Mesenchymal stem cell (in vitro differentiated cells and primary cell): ENCODE measurements at regions not wholly inside any gene's neighbourhood (a gene's known extent, or its start where the extent isn't known, plus 50 kb on each side); places are given as distances from the start of the nearest gene placed in this dataset.

Experiments
- DNase-seq: peaks from one replicate; pipeline ENCODE4 v3.0.0-alpha.2; 2013
- H2AFZ ChIP-seq: one replicate; pipeline ENCODE4 v1.6.1; 2013; ENCODE audit warnings: low read depth, mild to moderate bottlenecking, control low read depth, inconsistent platforms, low read length, moderate library complexity
- H2AK5ac ChIP-seq: 2 replicates; pipeline ENCODE4 v1.6.1; 2013; ENCODE audit warnings: low read length, moderate library complexity, mild to moderate bottlenecking, inconsistent platforms; ENCODE audit not compliant: severe bottlenecking
- H2BK120ac ChIP-seq: one replicate; pipeline ENCODE4 v1.6.1; 2013; ENCODE audit warnings: low read depth, mild to moderate bottlenecking, inconsistent platforms, low read length, moderate library complexity
- H2BK12ac ChIP-seq, 2 experiments: one replicate each; pipeline ENCODE4 v1.6.1; 2013; ENCODE audit warnings: inconsistent platforms in 2 of 2, low read length in 2 of 2, mild to moderate bottlenecking in 2 of 2, moderate library complexity in 2 of 2, control low read depth in 1 of 2
- H2BK15ac ChIP-seq: one replicate; pipeline ENCODE4 v1.6.1; 2013; ENCODE audit warnings: mild to moderate bottlenecking, low read depth, inconsistent platforms; ENCODE audit not compliant: poor library complexity, severe bottlenecking
- H2BK5ac ChIP-seq: 2 replicates; pipeline ENCODE4 v1.6.1; 2013; ENCODE audit warnings: low read depth, mild to moderate bottlenecking, low read length, control low read depth, inconsistent platforms; ENCODE audit not compliant: poor library complexity, severe bottlenecking
- H3K14ac ChIP-seq, 2 experiments: one replicate each; pipeline ENCODE4 v1.6.1; 2013; ENCODE audit warnings: inconsistent platforms in 2 of 2, low read length in 2 of 2, control low read depth in 1 of 2, mild to moderate bottlenecking in 1 of 2, moderate library complexity in 1 of 2
- H3K18ac ChIP-seq, 2 experiments: one replicate each; pipeline ENCODE4 v1.6.1; 2013; ENCODE audit warnings: inconsistent platforms in 2 of 2, low read length in 2 of 2, control low read depth in 1 of 2, low read depth in 1 of 2, mild to moderate bottlenecking in 1 of 2
- H3K23ac ChIP-seq, 2 experiments: one replicate each; pipeline ENCODE4 v1.6.1; 2013; ENCODE audit warnings: inconsistent platforms in 2 of 2, low read length in 2 of 2, mild to moderate bottlenecking in 2 of 2, moderate library complexity in 2 of 2, control low read depth in 1 of 2
- H3K27ac ChIP-seq: 2 replicates; pipeline ENCODE4 v1.5.1; 2013; ENCODE audit warnings: mild to moderate bottlenecking, moderate library complexity, low read length, control low read depth, inconsistent platforms; ENCODE audit not compliant: poor library complexity, severe bottlenecking
- H3K27me3 ChIP-seq, 2 experiments: 2 replicates each; pipeline versions ENCODE4 v1.6.1 to v1.7.0; 2013; ENCODE audit warnings: low read length in 2 of 2, mild to moderate bottlenecking in 2 of 2, moderate library complexity in 2 of 2, control low read depth in 1 of 2, inconsistent platforms in 1 of 2; ENCODE audit not compliant: control insufficient read depth in 1 of 2, insufficient read depth in 1 of 2
- H3K36me3 ChIP-seq, 2 experiments: 2 replicates each; pipeline versions ENCODE4 v1.6.1 to v1.7.0; 2013; ENCODE audit warnings: low read length in 2 of 2, control low read depth in 1 of 2, inconsistent platforms in 1 of 2, low read depth in 1 of 2, mild to moderate bottlenecking in 1 of 2; ENCODE audit not compliant: insufficient read depth in 2 of 2, control insufficient read depth in 1 of 2
- H3K4ac ChIP-seq, 2 experiments: one replicate each; pipeline ENCODE4 v1.6.1; 2013; ENCODE audit warnings: inconsistent platforms in 2 of 2, low read length in 2 of 2, mild to moderate bottlenecking in 2 of 2, moderate library complexity in 2 of 2, control low read depth in 1 of 2, low read depth in 1 of 2
- H3K4me1 ChIP-seq: 2 replicates; pipeline ENCODE4 v1.6.1; 2013; ENCODE audit warnings: low read depth, low read length, control low read depth; ENCODE audit not compliant: control insufficient read depth, insufficient read depth
- H3K4me2 ChIP-seq: 2 replicates; pipeline ENCODE4 v1.6.1; 2013; ENCODE audit warnings: low read length, mild to moderate bottlenecking, inconsistent platforms; ENCODE audit not compliant: poor library complexity, severe bottlenecking
- H3K4me3 ChIP-seq, 2 experiments: 2 replicates each; pipeline versions ENCODE4 v1.5.1 to v1.7.0; 2013; ENCODE audit warnings: low read length in 2 of 2, mild to moderate bottlenecking in 2 of 2, control low read depth in 1 of 2, low read depth in 1 of 2; ENCODE audit not compliant: insufficient read depth in 1 of 2
- H3K79me1 ChIP-seq: replicated peaks from 2 replicates; pipeline ENCODE4 v1.6.1; 2013; ENCODE audit warnings: mild to moderate bottlenecking, control low read depth, low read length, inconsistent platforms; ENCODE audit not compliant: poor library complexity, severe bottlenecking
- H3K9ac ChIP-seq: 2 replicates; pipeline ENCODE4 v1.7.0; 2013; ENCODE audit warnings: mild to moderate bottlenecking, low read length, moderate library complexity
- H3K9me3 ChIP-seq: 2 replicates; pipeline ENCODE4 v1.7.0; 2013; ENCODE audit warnings: mild to moderate bottlenecking, low read length; ENCODE audit not compliant: control insufficient read depth
- H4K8ac ChIP-seq: one replicate; pipeline ENCODE4 v1.6.1; 2013; ENCODE audit warnings: inconsistent platforms, mild to moderate bottlenecking, low read length, moderate library complexity
- H4K91ac ChIP-seq: one replicate; pipeline ENCODE4 v1.6.1; 2013; ENCODE audit warnings: mild to moderate bottlenecking, low read length, inconsistent platforms
- WGBS: methylation state at CpG from one replicate; pipeline ENCODE4 v1.1.7; 2013; ENCODE audit warnings: mixed read lengths; 5-methylcytosine and 5-hydroxymethylcytosine counted together

DNA sequence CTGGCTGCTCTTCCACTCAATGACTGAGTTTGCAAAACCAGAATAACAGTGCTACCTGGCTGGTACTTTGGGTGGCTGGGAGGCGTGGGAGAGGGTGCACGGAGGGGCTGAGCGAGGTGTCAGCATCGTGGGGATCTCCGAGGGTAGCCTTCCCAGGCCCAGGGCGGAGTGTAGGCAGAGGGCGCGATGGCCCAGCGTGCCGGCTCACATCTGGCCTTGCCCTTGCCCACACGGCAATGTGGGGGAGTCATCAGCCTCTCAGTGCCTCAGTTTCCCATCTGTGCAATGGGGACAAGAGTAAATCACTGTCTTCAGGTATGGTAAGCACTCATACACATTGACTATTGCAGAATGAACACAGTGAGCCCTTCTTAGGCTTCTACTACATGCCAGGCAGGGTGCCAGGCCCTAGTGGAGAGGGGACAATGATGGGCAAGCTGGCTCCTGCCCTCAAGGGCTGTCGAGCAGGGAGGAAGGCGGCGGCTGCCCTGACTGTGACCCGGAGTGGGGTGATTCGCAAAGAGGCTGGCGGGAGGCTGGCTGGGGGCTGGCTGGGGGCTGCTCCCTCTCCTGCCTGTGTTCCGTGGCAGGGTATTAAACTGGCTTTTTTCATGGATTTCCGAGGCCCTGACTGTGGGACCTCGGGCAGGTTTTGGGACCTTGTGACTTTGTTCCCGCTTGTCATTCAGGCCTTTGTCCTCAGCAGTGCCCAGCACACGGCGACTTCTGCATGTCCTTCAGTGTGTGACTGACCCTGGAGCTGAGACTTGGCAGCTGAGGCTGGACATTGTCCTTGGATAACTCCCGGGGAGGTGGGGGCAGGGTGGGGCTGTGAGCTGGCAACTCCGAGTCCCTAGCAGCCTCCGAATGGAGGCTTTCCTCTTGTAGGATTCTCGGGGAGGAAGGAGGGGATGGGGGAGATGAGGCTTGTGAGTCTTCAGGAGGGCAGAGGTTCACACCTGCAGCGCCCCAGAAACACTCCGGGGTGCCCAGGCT, 243.1 kb downstream of the SEC14L1 start:
- no peak overlapping the region for H2AK5ac ChIP-seq
- no peak overlapping the region for H3K4me2 ChIP-seq
- H3K79me1 ChIP-seq, result peaks cover 11% of the 10 kb centered on the region
- H3K14ac ChIP-seq, result peak overlapping the region in 1 of 2 experiments; percentile 58
- no peak overlapping the region for H2BK5ac ChIP-seq
- peak overlapping the region; percentile 59 for H2BK12ac ChIP-seq
- H3K4me1 ChIP-seq, result peaks cover 68% of the 10 kb centered on the region
- peak overlapping the region in 1 of 2 experiments; percentile 26 for H3K23ac ChIP-seq
- no peak overlapping the region for H2BK120ac ChIP-seq
- H3K9me3 ChIP-seq, result no peaks in the 10 kb centered on the region
- H4K91ac ChIP-seq, result peak overlapping the region; percentile 37
- no peak overlapping the region for H3K27ac ChIP-seq
- no peak for DNase-seq
- peak overlapping the region; percentile 57 for H3K9ac ChIP-seq
- H2BK15ac ChIP-seq, result no peak overlapping the region
- peak overlapping the region; percentile 53 for H4K8ac ChIP-seq
- H3K36me3 ChIP-seq, result peaks cover 15 to 58% of the 10 kb centered on the region in 2 experiments
- 85% methylated on average over 23 of the region's 29 CpGs for WGBS
- no peak overlapping the region for H2AFZ ChIP-seq
- H3K27me3 ChIP-seq, result no peaks in the 10 kb centered on the region
- H3K4me3 ChIP-seq, result no peak overlapping the region
- H3K18ac ChIP-seq, result peak overlapping the region; percentile 13 to 34
- no peak overlapping the region for H3K4ac ChIP-seq

DNA sequence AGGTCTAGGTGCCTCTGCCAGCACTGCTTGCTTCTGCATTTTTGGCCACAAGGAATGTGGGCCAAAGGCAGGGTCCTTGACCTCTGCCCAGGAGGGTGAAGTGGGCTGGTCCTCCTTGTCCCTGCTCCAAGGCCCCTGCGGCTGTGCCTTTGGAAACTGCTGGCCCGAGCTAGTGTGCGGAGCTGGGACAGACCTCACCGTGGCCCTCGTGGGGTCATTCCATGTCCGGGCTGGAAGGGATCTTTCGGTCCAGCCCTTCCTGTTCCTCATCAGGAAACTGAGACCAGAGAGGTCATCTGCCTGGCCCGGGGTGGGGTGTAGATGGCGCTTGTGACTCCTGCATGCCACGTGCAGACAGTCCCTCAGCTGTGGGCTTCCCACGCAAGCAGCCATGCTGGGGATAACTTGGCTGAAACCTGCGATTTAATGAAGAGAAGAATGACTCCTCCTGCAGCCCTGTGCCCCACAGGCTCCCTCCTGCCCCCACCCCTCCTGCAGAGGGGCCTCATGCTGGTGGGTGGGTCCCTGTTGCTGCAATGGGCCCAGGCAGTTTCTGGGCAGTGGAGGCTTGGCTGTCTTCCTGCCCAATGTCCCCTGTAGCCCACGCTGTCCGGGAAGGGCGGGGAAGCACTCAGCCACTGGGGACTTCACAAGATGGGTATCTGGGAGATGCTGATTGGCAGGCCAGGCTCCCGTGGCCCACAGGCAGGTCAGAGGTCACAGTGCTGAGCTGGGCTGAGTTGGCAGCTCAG, 245.2 kb downstream of the SEC14L1 start:
- Histone ChIP-seq H3K14ac (peak overlapping the region in 1 of 2 experiments; percentile 81), H3K9ac (peak overlapping the region; percentile 57), H3K27ac (no peak overlapping the region), H2BK12ac (peak overlapping the region; percentile 69 to 70), H2BK15ac (peak overlapping the region; percentile 89), H2AK5ac (peak overlapping the region; percentile 49), H3K9me3 (no peaks in the 10 kb centered on the region), H3K36me3 (peaks cover 15 to 55% of the 10 kb centered on the region in 2 experiments), H3K23ac (no peak overlapping the region), H3K27me3 (no peaks in the 10 kb centered on the region), H2BK120ac (no peak overlapping the region), H3K4me2 (no peak overlapping the region), H3K18ac (peak overlapping the region; percentile 77 to 78), H3K79me1 (peaks cover 10% of the 10 kb centered on the region), H2BK5ac (no peak overlapping the region), H4K8ac (peak overlapping the region; percentile 66), H3K4me3 (no peak overlapping the region), H2AFZ (no peak overlapping the region), H4K91ac (peak overlapping the region; percentile 36), H3K4me1 (peaks cover 69% of the 10 kb centered on the region), H3K4ac (peak overlapping the region; percentile 42 to 89)
- WGBS, result 45% methylated on average over 16 of the region's 16 CpGs
- DNase-seq, result no peak

DNA sequence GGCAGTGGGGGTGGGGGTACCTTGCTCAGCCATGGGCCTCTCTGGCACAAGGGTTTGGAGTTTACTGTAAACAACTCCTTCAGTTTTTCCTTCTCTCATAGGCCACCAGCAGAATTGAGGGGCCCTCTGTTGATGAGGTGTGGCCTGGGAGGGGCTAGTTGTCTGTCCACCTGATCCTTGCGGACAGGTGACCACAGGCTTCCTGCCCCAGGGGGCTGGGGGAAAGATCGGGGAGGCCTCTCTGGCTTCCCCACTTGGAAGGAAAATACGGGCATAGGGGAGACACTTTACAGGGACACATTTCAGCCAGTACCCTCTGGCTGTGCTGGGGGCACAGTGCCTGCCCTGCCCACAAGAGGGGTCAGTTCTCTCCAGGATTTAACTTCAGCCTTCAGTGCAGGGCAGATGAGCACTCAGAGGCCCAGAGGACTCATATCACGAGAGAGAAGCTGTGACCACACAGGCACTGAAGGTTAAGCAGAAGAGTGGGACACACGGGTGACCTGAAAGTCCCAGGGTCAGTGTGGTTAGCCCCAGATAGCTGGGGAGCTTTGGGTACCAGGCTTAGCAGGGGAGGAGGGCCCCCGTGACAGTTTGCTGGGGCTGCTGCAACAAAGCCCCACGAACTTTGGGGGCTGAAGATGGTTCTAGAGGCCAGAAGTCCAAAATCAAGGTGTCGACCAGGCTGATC, 245.9 kb downstream of the SEC14L1 start:
- H3K36me3 ChIP-seq, result peaks cover 20 to 53% of the 10 kb centered on the region in 2 experiments
- no peak overlapping the region for H2AFZ ChIP-seq
- peak overlapping the region; percentile 34 to 85 for H3K4ac ChIP-seq
- H2BK120ac ChIP-seq, result peak overlapping the region; percentile 45
- H3K18ac ChIP-seq, result peak overlapping the region; percentile 77 to 78
- H2BK5ac ChIP-seq, result no peak overlapping the region
- no peak overlapping the region for H3K4me3 ChIP-seq
- no peak overlapping the region for H3K4me2 ChIP-seq
- no peak overlapping the region for H3K14ac ChIP-seq
- peak overlapping the region; percentile 65 for H4K8ac ChIP-seq
- no peak for DNase-seq
- H4K91ac ChIP-seq, result peak overlapping the region; percentile 78
- peaks cover 5% of the 10 kb centered on the region for H3K79me1 ChIP-seq
- peak overlapping the region; percentile 45 to 79 for H2BK12ac ChIP-seq
- H3K23ac ChIP-seq, result peak overlapping the region in 1 of 2 experiments; percentile 26
- no peaks in the 10 kb centered on the region for H3K9me3 ChIP-seq
- peaks cover 68% of the 10 kb centered on the region for H3K4me1 ChIP-seq
- no peak overlapping the region for H2AK5ac ChIP-seq
- H3K27me3 ChIP-seq, result no peaks in the 10 kb centered on the region
- H3K9ac ChIP-seq, result peak overlapping the region; percentile 57
- no peak overlapping the region for H3K27ac ChIP-seq
- H2BK15ac ChIP-seq, result peak overlapping the region; percentile 70
- 78% methylated on average over 8 of the region's 8 CpGs for WGBS
